ENCODE measurements at regions not wholly inside any gene's neighbourhood (a gene's known extent, or its start where the extent isn't known, plus 50 kb on each side); places are given as distances from the start of the nearest gene placed in this dataset.

- H3K4me3 Mint-ChIP-seq = no peak overlapping the region
- DNase-seq (ENCODE audit: low spot score in 2 of 2) = no peak
- H3K27ac Mint-ChIP-seq = no peak overlapping the region
- H3K9me3 Mint-ChIP-seq = peaks cover 13% of the 10 kb centered on the region
- H3K27me3 Mint-ChIP-seq = no peaks in the 10 kb centered on the region
- H3K4me1 Mint-ChIP-seq = no peaks in the 10 kb centered on the region
- no peak for ATAC-seq (ENCODE audit: low read depth)
- no peaks in the 10 kb centered on the region for H3K36me3 Mint-ChIP-seq
These were observed 442.3 kb downstream of the CDH26 start for GRCh38 chr20:60400567-60400966.

GRCh38 chr20:60402189-60403058, 444.2 kb downstream of the CDH26 start:
- Mint-ChIP-seq H3K36me3 (no peaks in the 10 kb centered on the region), H3K27ac (no peak overlapping the region), H3K9me3 (peaks cover 13% of the 10 kb centered on the region), H3K27me3 (no peaks in the 10 kb centered on the region), H3K4me1 (no peaks in the 10 kb centered on the region), H3K4me3 (no peak overlapping the region)
- ATAC-seq (ENCODE audit: low read depth) (no peak), DNase-seq (ENCODE audit: low spot score in 2 of 2) (no peak)

- DNase-seq (ENCODE audit: low spot score in 2 of 2) (no peak), ATAC-seq (ENCODE audit: low read depth) (no peak)
- H3K9me3 Mint-ChIP-seq = peaks cover 8% of the 10 kb centered on the region
These were observed 445.0 kb downstream of the CDH26 start for GRCh38 chr20:60403105-60403741.

GRCh38 chr20:60407011-60407771, 449.0 kb downstream of the CDH26 start:
- Mint-ChIP-seq H3K4me3 (no peak overlapping the region), H3K27me3 (no peaks in the 10 kb centered on the region), H3K36me3 (no peaks in the 10 kb centered on the region), H3K4me1 (no peaks in the 10 kb centered on the region), H3K27ac (no peak overlapping the region), H3K9me3 (peaks cover 8% of the 10 kb centered on the region)
- ATAC-seq (ENCODE audit: low read depth) (no peak), DNase-seq (ENCODE audit: low spot score in 2 of 2) (no peak)

More at GRCh38 chr20:60403105-60403741, 445.0 kb downstream of the CDH26 start:
- no peaks in the 10 kb centered on the region for H3K4me1 Mint-ChIP-seq
- peak overlapping the region; percentile 53 for H3K27ac Mint-ChIP-seq
- H3K36me3 Mint-ChIP-seq = no peaks in the 10 kb centered on the region
- no peak overlapping the region for H3K4me3 Mint-ChIP-seq
- H3K27me3 Mint-ChIP-seq = no peaks in the 10 kb centered on the region

- no peak for DNase-seq (ENCODE audit: low spot score in 2 of 2)
- no peak overlapping the region for H3K27ac Mint-ChIP-seq
- no peak overlapping the region for H3K4me3 Mint-ChIP-seq
- H3K9me3 Mint-ChIP-seq = peaks cover 8% of the 10 kb centered on the region
- H3K4me1 Mint-ChIP-seq = no peaks in the 10 kb centered on the region
- H3K27me3 Mint-ChIP-seq = no peaks in the 10 kb centered on the region
- ATAC-seq (ENCODE audit: low read depth) = no peak
- no peaks in the 10 kb centered on the region for H3K36me3 Mint-ChIP-seq
These were observed 449.7 kb downstream of the CDH26 start for GRCh38 chr20:60407938-60408337.

- H3K9me3 Mint-ChIP-seq = peaks cover 8% of the 10 kb centered on the region
- no peaks in the 10 kb centered on the region for H3K36me3 Mint-ChIP-seq
- no peak overlapping the region for H3K27ac Mint-ChIP-seq
- no peaks in the 10 kb centered on the region for H3K27me3 Mint-ChIP-seq
- DNase-seq (ENCODE audit: low spot score in 2 of 2) (no peak), ATAC-seq (ENCODE audit: low read depth) (no peak)
- H3K4me1 Mint-ChIP-seq = no peaks in the 10 kb centered on the region
- H3K4me3 Mint-ChIP-seq = no peak overlapping the region
These were observed 450.2 kb downstream of the CDH26 start for GRCh38 chr20:60408435-60408834.

- no peaks in the 10 kb centered on the region for H3K4me1 Mint-ChIP-seq
- peaks cover 8% of the 10 kb centered on the region for H3K9me3 Mint-ChIP-seq
- H3K4me3 Mint-ChIP-seq = no peak overlapping the region
- ATAC-seq (ENCODE audit: low read depth) (no peak), DNase-seq (ENCODE audit: low spot score in 2 of 2) (no peak)
- H3K36me3 Mint-ChIP-seq = no peaks in the 10 kb centered on the region
- H3K27ac Mint-ChIP-seq = no peak overlapping the region
- no peaks in the 10 kb centered on the region for H3K27me3 Mint-ChIP-seq
These were observed 452.5 kb downstream of the CDH26 start for GRCh38 chr20:60410618-60411264.

- H3K4me1 Mint-ChIP-seq = no peaks in the 10 kb centered on the region
These were observed 453.6 kb downstream of the CDH26 start for GRCh38 chr20:60411813-60412212.

GRCh38 chr20:60420676-60421229, 462.5 kb downstream of the CDH26 start:
- Mint-ChIP-seq H3K36me3 (no peaks in the 10 kb centered on the region), H3K9me3 (peaks cover 2% of the 10 kb centered on the region), H3K27ac (no peak overlapping the region), H3K4me3 (no peak overlapping the region), H3K27me3 (peaks cover 2% of the 10 kb centered on the region), H3K4me1 (no peaks in the 10 kb centered on the region)
- ATAC-seq (ENCODE audit: low read depth) (no peak), DNase-seq (ENCODE audit: low spot score in 2 of 2) (no peak)

More at GRCh38 chr20:60411813-60412212, 453.6 kb downstream of the CDH26 start:
- no peaks in the 10 kb centered on the region for H3K27me3 Mint-ChIP-seq
- H3K27ac Mint-ChIP-seq = no peak overlapping the region
- no peaks in the 10 kb centered on the region for H3K36me3 Mint-ChIP-seq
- peaks cover 8% of the 10 kb centered on the region for H3K9me3 Mint-ChIP-seq
- ATAC-seq (ENCODE audit: low read depth) = no peak
- no peak for DNase-seq (ENCODE audit: low spot score in 2 of 2)
- no peak overlapping the region for H3K4me3 Mint-ChIP-seq

GRCh38 chr20:60422848-60423247, 464.6 kb downstream of the CDH26 start:
- H3K4me3 Mint-ChIP-seq = no peak overlapping the region
- peaks cover 2% of the 10 kb centered on the region for H3K27me3 Mint-ChIP-seq
- DNase-seq (ENCODE audit: low spot score in 2 of 2) (no peak), ATAC-seq (ENCODE audit: low read depth) (no peak)
- H3K27ac Mint-ChIP-seq = no peak overlapping the region
- no peaks in the 10 kb centered on the region for H3K4me1 Mint-ChIP-seq
- peaks cover under 1% of the 10 kb centered on the region for H3K9me3 Mint-ChIP-seq
- no peaks in the 10 kb centered on the region for H3K36me3 Mint-ChIP-seq

GRCh38 chr20:60424267-60424902, 466.2 kb downstream of the CDH26 start:
- H3K9me3 Mint-ChIP-seq = no peaks in the 10 kb centered on the region
- no peak overlapping the region for H3K4me3 Mint-ChIP-seq
- ATAC-seq (ENCODE audit: low read depth) (no peak), DNase-seq (ENCODE audit: low spot score in 2 of 2) (no peak)
- no peaks in the 10 kb centered on the region for H3K36me3 Mint-ChIP-seq
- peaks cover 2% of the 10 kb centered on the region for H3K27me3 Mint-ChIP-seq
- no peaks in the 10 kb centered on the region for H3K4me1 Mint-ChIP-seq
- no peak overlapping the region for H3K27ac Mint-ChIP-seq

- Mint-ChIP-seq H3K27ac (no peak overlapping the region), H3K27me3 (peaks cover 2% of the 10 kb centered on the region), H3K36me3 (no peaks in the 10 kb centered on the region), H3K4me3 (no peak overlapping the region), H3K4me1 (no peaks in the 10 kb centered on the region), H3K9me3 (peaks cover 2% of the 10 kb centered on the region)
- ATAC-seq (ENCODE audit: low read depth) (no peak), DNase-seq (ENCODE audit: low spot score in 2 of 2) (no peak)
These were observed 469.3 kb downstream of the CDH26 start for GRCh38 chr20:60427516-60427915.

- no peaks in the 10 kb centered on the region for H3K4me1 Mint-ChIP-seq
- no peaks in the 10 kb centered on the region for H3K36me3 Mint-ChIP-seq
- ATAC-seq (ENCODE audit: low read depth) (no peak), DNase-seq (ENCODE audit: low spot score in 2 of 2) (no peak)
- no peaks in the 10 kb centered on the region for H3K27me3 Mint-ChIP-seq
- peaks cover 2% of the 10 kb centered on the region for H3K9me3 Mint-ChIP-seq
- H3K27ac Mint-ChIP-seq = no peak overlapping the region
- no peak overlapping the region for H3K4me3 Mint-ChIP-seq
These were observed 470.4 kb downstream of the CDH26 start for GRCh38 chr20:60428651-60429050.
